HG02981 (cell line): ENCODE measurements at regions not wholly inside any gene's neighbourhood (a gene's known extent, or its start where the extent isn't known, plus 50 kb on each side); places are given as distances from the start of the nearest gene placed in this dataset.
A peak's percentile ranks its signal among the peaks of the same experiment; 100 is the strongest.
"Not testable (repeated sequence)": the region's sequence is repeated elsewhere in the genome, so short reads cannot be mapped to it uniquely, and the experiment has no call there.

Experiments
- ATAC-seq: cut with Tn5 transposase; IDR thresholded peaks from one replicate; pipeline ENCODE4 v1.9.1; 2021; ENCODE audit warnings: mild to moderate bottlenecking, moderate library complexity; ENCODE audit not compliant: unreplicated experiment

- peak; percentile 61 for ATAC-seq
Observed at GRCh38 chr10:89942217-89942616, 240.8 kb downstream of the KIF20B start.

GRCh38 chr10:89944138-89944537 is 242.7 kb downstream of the KIF20B start:
- no peak for ATAC-seq

- ATAC-seq, result no peak
Observed at GRCh38 chr10:89946106-89946505, 244.7 kb downstream of the KIF20B start.

- no peak for ATAC-seq
Observed at GRCh38 chr10:89949496-89949895, 248.1 kb downstream of the KIF20B start.

- ATAC-seq, result no peak
Observed at GRCh38 chr10:89952325-89952724, 250.9 kb downstream of the KIF20B start.

GRCh38 chr10:89952751-89953150 is 251.4 kb downstream of the KIF20B start:
- ATAC-seq, result no peak

GRCh38 chr10:89954061-89954460 is 252.7 kb downstream of the KIF20B start:
- no peak for ATAC-seq

- no peak for ATAC-seq
Observed at GRCh38 chr10:89954787-89955566, 253.6 kb downstream of the KIF20B start.

- no peak for ATAC-seq
Observed at GRCh38 chr10:89959433-89960110, 258.2 kb downstream of the KIF20B start.

- no peak for ATAC-seq
Observed at GRCh38 chr10:89963451-89964102, 262.2 kb downstream of the KIF20B start.

- no peak for ATAC-seq
Observed at GRCh38 chr10:89966211-89966610, 264.8 kb downstream of the KIF20B start.

GRCh38 chr10:89973326-89973725 is 271.9 kb downstream of the KIF20B start:
- no peak for ATAC-seq

GRCh38 chr10:89975071-89975470 is 273.7 kb downstream of the KIF20B start:
- ATAC-seq, result no peak

GRCh38 chr10:89975771-89976170 is 274.4 kb downstream of the KIF20B start:
- no peak for ATAC-seq

GRCh38 chr10:89978081-89978480 is 276.7 kb downstream of the KIF20B start:
- no peak for ATAC-seq

GRCh38 chr10:89979726-89980125 is 278.3 kb downstream of the KIF20B start:
- ATAC-seq, result no peak

- no peak for ATAC-seq
Observed at GRCh38 chr10:89980166-89980565, 278.8 kb downstream of the KIF20B start.

GRCh38 chr10:89981891-89982290 is 280.5 kb downstream of the KIF20B start:
- no peak for ATAC-seq

GRCh38 chr10:89985446-89985845 is 284.1 kb downstream of the KIF20B start:
- no peak for ATAC-seq

- ATAC-seq, result not testable (repeated sequence)
Observed at GRCh38 chr10:89988361-89988760, 287.0 kb downstream of the KIF20B start.

- ATAC-seq, result no peak
Observed at GRCh38 chr10:89992575-89992974, 291.2 kb downstream of the KIF20B start.

- no peak for ATAC-seq
Observed at GRCh38 chr10:90007226-90007625, 305.8 kb downstream of the KIF20B start.
